NB4 (cell line): ENCODE measurements at regions not wholly inside any gene's neighbourhood (a gene's known extent, or its start where the extent isn't known, plus 50 kb on each side); places are given as distances from the start of the nearest gene placed in this dataset.
"Not testable (repeated sequence)": the region's sequence is repeated elsewhere in the genome, so short reads cannot be mapped to it uniquely, and the experiment has no call there.

Experiments used
- POLR2A ChIP-seq: IDR thresholded peaks from 2 replicates; pipeline ENCODE4 v1.6.1; 2011; ENCODE audit warnings: mild to moderate bottlenecking; ENCODE audit not compliant: insufficient read length; ENCODE audit errors: extremely low read depth
- TF ChIP-seq, protein P1 (sequence below): IDR thresholded peaks from one replicate; pipeline ENCODE4 v1.5.1; 2012; ENCODE audit warnings: low read depth, low read length

DNA sequence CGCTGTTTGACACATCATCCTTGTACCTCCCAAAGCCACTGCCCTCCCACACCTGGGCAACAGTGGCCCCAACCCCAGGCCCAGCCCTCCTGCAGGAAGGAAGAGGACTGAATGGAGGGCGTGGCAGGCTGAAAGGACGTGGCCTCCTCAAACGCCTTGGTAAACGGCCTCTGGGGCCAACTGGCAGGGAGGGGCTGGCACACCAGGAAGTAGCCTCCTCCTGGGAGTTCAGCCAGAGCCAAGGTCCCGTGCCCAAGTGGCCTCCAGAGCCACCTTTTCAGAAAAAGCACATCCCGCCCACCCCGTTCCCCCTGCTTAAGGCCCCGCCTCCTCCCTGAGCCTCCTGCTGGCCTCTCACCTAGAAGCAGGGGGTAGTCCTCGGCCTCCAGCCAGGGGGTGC, 74.2 kb upstream of the DRD5 start:
- TF ChIP-seq, protein P1, sequence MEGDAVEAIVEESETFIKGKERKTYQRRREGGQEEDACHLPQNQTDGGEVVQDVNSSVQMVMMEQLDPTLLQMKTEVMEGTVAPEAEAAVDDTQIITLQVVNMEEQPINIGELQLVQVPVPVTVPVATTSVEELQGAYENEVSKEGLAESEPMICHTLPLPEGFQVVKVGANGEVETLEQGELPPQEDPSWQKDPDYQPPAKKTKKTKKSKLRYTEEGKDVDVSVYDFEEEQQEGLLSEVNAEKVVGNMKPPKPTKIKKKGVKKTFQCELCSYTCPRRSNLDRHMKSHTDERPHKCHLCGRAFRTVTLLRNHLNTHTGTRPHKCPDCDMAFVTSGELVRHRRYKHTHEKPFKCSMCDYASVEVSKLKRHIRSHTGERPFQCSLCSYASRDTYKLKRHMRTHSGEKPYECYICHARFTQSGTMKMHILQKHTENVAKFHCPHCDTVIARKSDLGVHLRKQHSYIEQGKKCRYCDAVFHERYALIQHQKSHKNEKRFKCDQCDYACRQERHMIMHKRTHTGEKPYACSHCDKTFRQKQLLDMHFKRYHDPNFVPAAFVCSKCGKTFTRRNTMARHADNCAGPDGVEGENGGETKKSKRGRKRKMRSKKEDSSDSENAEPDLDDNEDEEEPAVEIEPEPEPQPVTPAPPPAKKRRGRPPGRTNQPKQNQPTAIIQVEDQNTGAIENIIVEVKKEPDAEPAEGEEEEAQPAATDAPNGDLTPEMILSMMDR, result not testable (repeated sequence)
- not testable (repeated sequence) for TF ChIP-seq POLR2A
